ENCODE measurements at regions not wholly inside any gene's neighbourhood (a gene's known extent, or its start where the extent isn't known, plus 50 kb on each side); places are given as distances from the start of the nearest gene placed in this dataset.

GRCh38 chr11:15586741-15587473 is 472.2 kb downstream of the INSC start:
- no peak for DNase-seq

GRCh38 chr11:15589070-15589626 is 474.4 kb downstream of the INSC start:
- no peak for DNase-seq

- no peak for DNase-seq
Measured at GRCh38 chr11:15590132-15590531, 475.4 kb downstream of the INSC start.

GRCh38 chr11:15591112-15591537 is 476.4 kb downstream of the INSC start:
- no peak for DNase-seq

GRCh38 chr11:15594607-15595006 is 479.9 kb downstream of the INSC start:
- DNase-seq, result no peak

GRCh38 chr11:15599376-15599775 is 484.7 kb downstream of the INSC start:
- no peak for DNase-seq

- DNase-seq, result no peak
Measured at GRCh38 chr11:15602047-15602446, 487.3 kb downstream of the INSC start.

- no peak for DNase-seq
Measured at GRCh38 chr11:15602785-15603567, 488.3 kb downstream of the INSC start.

- no peak for DNase-seq
Measured at GRCh38 chr11:15605094-15605493, 490.4 kb downstream of the INSC start.

- no peak for DNase-seq
Measured at GRCh38 chr11:15607361-15608036, 492.8 kb downstream of the INSC start.

- DNase-seq, result no peak
Measured at GRCh38 chr11:15609445-15609844, 494.7 kb downstream of the INSC start.

GRCh38 chr11:15610881-15611280 is 496.2 kb downstream of the INSC start:
- DNase-seq, result no peak

- DNase-seq, result no peak
Measured at GRCh38 chr11:15613251-15613650, 498.5 kb downstream of the INSC start.

GRCh38 chr11:15613789-15614188 is 499.1 kb downstream of the INSC start:
- no peak for DNase-seq

- DNase-seq, result no peak
Measured at GRCh38 chr11:15615398-15616096, 500.8 kb downstream of the INSC start.

- no peak for DNase-seq
Measured at GRCh38 chr11:15616130-15617105, 501.7 kb downstream of the INSC start.

- DNase-seq, result no peak
Measured at GRCh38 chr11:15617126-15617525, 502.4 kb downstream of the INSC start.

GRCh38 chr11:15618583-15619032 is 503.9 kb downstream of the INSC start:
- DNase-seq, result no peak

- no peak for DNase-seq
Measured at GRCh38 chr11:15621565-15621964, 506.8 kb downstream of the INSC start.

- DNase-seq, result no peak
Measured at GRCh38 chr11:15622231-15622890, 507.6 kb downstream of the INSC start.

GRCh38 chr11:15624701-15625100 is 510.0 kb downstream of the INSC start:
- DNase-seq, result no peak

Data from NCI-H1048 (cell line).